ENCODE measurements at regions not wholly inside any gene's neighbourhood (a gene's known extent, or its start where the extent isn't known, plus 50 kb on each side); places are given as distances from the start of the nearest gene placed in this dataset.

- no peak for DNase-seq
These were observed 450.7 kb downstream of the GASK1B start for GRCh38 chr4:157722146-157722545.

GRCh38 chr4:157713342-157713741 is 459.5 kb downstream of the GASK1B start:
- H3K27me3 ChIP-seq: no peaks in the 10 kb centered on the region
- no peaks in the 10 kb centered on the region for H3K36me3 ChIP-seq
- WGBS, 2 donors: 24 to 31% methylated on average over 4 of the region's 4 CpGs
- DNase-seq: no peak
- H3K27ac ChIP-seq: no peak overlapping the region
- no peak overlapping the region for H3K4me3 ChIP-seq
- no peaks in the 10 kb centered on the region for H3K9me3 ChIP-seq
- TF ChIP-seq CTCF (IDR thresholded peaks at IDR 0.05): no peak
- TF ChIP-seq POLR2A (IDR thresholded peaks at IDR 0.05): no peak
- no peaks in the 10 kb centered on the region for H3K4me1 ChIP-seq
- intact Hi-C loops (cut with DNase I): no loop called here

More at GRCh38 chr4:157722146-157722545, 450.7 kb downstream of the GASK1B start:
- no peaks in the 10 kb centered on the region for H3K9me3 ChIP-seq
- no peak overlapping the region for H3K4me3 ChIP-seq
- intact Hi-C loops (cut with DNase I): no loop called here
- no peaks in the 10 kb centered on the region for H3K27me3 ChIP-seq
- no peak overlapping the region for H3K27ac ChIP-seq
- H3K4me1 ChIP-seq: no peaks in the 10 kb centered on the region
- H3K36me3 ChIP-seq: no peaks in the 10 kb centered on the region
- TF ChIP-seq CTCF (IDR thresholded peaks at IDR 0.05) (no peak), POLR2A (IDR thresholded peaks at IDR 0.05) (no peak)

- Histone ChIP-seq H3K27me3 (no peaks in the 10 kb centered on the region), H3K4me1 (no peaks in the 10 kb centered on the region), H3K36me3 (no peaks in the 10 kb centered on the region), H3K4me3 (no peak overlapping the region), H3K9me3 (no peaks in the 10 kb centered on the region), H3K27ac (no peak overlapping the region)
- WGBS, 2 donors: 58 to 61% methylated on average over 2 of the region's 2 CpGs
- intact Hi-C loops (cut with DNase I): no loop called here
- TF ChIP-seq POLR2A (IDR thresholded peaks at IDR 0.05) (no peak), CTCF (IDR thresholded peaks at IDR 0.05) (no peak)
- no peak for DNase-seq
These were observed 466.7 kb downstream of the GASK1B start for GRCh38 chr4:157706155-157706554.

GRCh38 chr4:157702831-157703230 is 470.0 kb downstream of the GASK1B start:
- no peaks in the 10 kb centered on the region for H3K9me3 ChIP-seq
- intact Hi-C loops (cut with DNase I): no loop called here
- H3K27ac ChIP-seq: no peak overlapping the region
- H3K4me3 ChIP-seq: no peak overlapping the region
- 82 to 84% methylated on average over 3 of the region's 3 CpGs for WGBS, 2 donors
- no peak for TF ChIP-seq CTCF (IDR thresholded peaks at IDR 0.05)
- DNase-seq: no peak
- no peaks in the 10 kb centered on the region for H3K27me3 ChIP-seq
- H3K4me1 ChIP-seq: no peaks in the 10 kb centered on the region
- no peaks in the 10 kb centered on the region for H3K36me3 ChIP-seq

- Histone ChIP-seq H3K36me3 (no peaks in the 10 kb centered on the region), H3K9me3 (no peaks in the 10 kb centered on the region), H3K4me1 (no peaks in the 10 kb centered on the region), H3K27me3 (no peaks in the 10 kb centered on the region), H3K27ac (no peak overlapping the region), H3K4me3 (no peak overlapping the region)
- no peak for DNase-seq
- TF ChIP-seq POLR2A (IDR thresholded peaks at IDR 0.05) (no peak), CTCF (IDR thresholded peaks at IDR 0.05) (no peak)
- intact Hi-C loops (cut with DNase I): no loop called here
- WGBS, 2 donors: 45% methylated on average over 3 of the region's 3 CpGs
These were observed 471.2 kb downstream of the GASK1B start for GRCh38 chr4:157701695-157701994.

Measured in esophagus squamous epithelium (tissue), 5 donors.